ENCODE measurements at regions not wholly inside any gene's neighbourhood (a gene's known extent, or its start where the extent isn't known, plus 50 kb on each side); places are given as distances from the start of the nearest gene placed in this dataset.

DNA sequence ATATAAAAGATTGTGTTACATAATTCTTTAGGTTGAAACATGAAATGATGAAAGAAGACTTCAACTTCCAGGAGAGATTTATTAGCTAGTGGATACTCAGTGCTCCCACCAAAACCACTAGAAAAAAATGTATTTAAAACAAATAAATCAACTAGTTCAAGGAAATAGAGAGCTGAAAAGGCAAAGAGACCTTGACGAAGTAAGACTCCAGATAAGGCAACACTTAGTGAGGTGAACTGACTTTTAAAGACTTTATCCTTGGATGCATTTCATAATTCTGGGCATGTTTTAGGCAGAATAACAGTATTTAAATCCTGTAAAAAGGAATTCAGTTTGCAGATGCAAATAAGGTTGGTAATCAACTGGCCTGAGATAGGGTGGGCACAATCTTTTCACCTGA is 1150.7 kb downstream of the FSCB start:
- TF ChIP-seq CTCF (conservative IDR thresholded peaks at IDR 0.05; ENCODE audit: low read depth in 2 of 2) = no peak
- TF ChIP-seq EZH2phosphoT487 (IDR thresholded peaks at IDR 0.05; ENCODE audit: unreplicated experiment) = no peak
- TF ChIP-seq REST (IDR thresholded peaks at IDR 0.05; ENCODE audit: unreplicated experiment) = no peak
- TF ChIP-seq POLR2AphosphoS5 (IDR thresholded peaks at IDR 0.05; ENCODE audit: low read depth) = no peak
- no peak for TF ChIP-seq CREB1 (CRISPR knock-in tag; IDR thresholded peaks at IDR 0.05; ENCODE audit: low read depth)
- no peak for TF ChIP-seq ZNF462 (CRISPR knock-in tag; IDR thresholded peaks at IDR 0.05)
- no peak for TF ChIP-seq EZH2 (IDR thresholded peaks at IDR 0.05; ENCODE audit: low read depth, unreplicated experiment)
- TF ChIP-seq NANOG (IDR thresholded peaks at IDR 0.05; ENCODE audit: borderline replicate concordance) = no peak
- TF ChIP-seq STAT1 (IDR thresholded peaks at IDR 0.05; ENCODE audit: unreplicated experiment) = no peak

Data from GM23338 (cell line).